ENCODE measurements at regions not wholly inside any gene's neighbourhood (a gene's known extent, or its start where the extent isn't known, plus 50 kb on each side); places are given as distances from the start of the nearest gene placed in this dataset.

GRCh38 chr5:40240111-40240510 lies 439.6 kb upstream of the PTGER4 start:
- peaks cover 2% of the 10 kb centered on the region for H3K9me3 ChIP-seq (ENCODE audit: control insufficient read depth, low read depth, low read length)
- no peaks in the 10 kb centered on the region for H3K27me3 ChIP-seq (ENCODE audit: control insufficient read depth, extremely low read depth, insufficient read depth, low read length)
- H3K9me1 ChIP-seq (ENCODE audit: control insufficient read depth, extremely low read depth, insufficient read depth, low read length) = no peaks in the 10 kb centered on the region
- H2AFZ ChIP-seq (ENCODE audit: control insufficient read depth, low read length) = no peak overlapping the region
- H3K9ac ChIP-seq (ENCODE audit: control insufficient read depth, extremely low read depth, insufficient read depth, low read length) = no peak overlapping the region
- FAIRE-seq (no peak), DNase-seq (ENCODE audit: low read depth, low spot score) (no peak)
- H3K4me2 ChIP-seq (ENCODE audit: control insufficient read depth, extremely low read depth, insufficient read depth, low read depth, low read length) = no peak overlapping the region
- H3K79me2 ChIP-seq (ENCODE audit: control insufficient read depth, insufficient read depth, low read length) = no peaks in the 10 kb centered on the region
- no peaks in the 10 kb centered on the region for H3K4me1 ChIP-seq (ENCODE audit: control insufficient read depth, extremely low read depth, insufficient read depth, low read length)
- no peaks in the 10 kb centered on the region for H3K36me3 ChIP-seq (ENCODE audit: control insufficient read depth in 2 of 2, extremely low read depth in 1 of 2, insufficient read depth in 2 of 2, low read length in 2 of 2)
- H3K4me3 ChIP-seq (ENCODE audit: control insufficient read depth in 2 of 3, extremely low read depth in 1 of 3, insufficient read depth in 2 of 3, low read depth in 1 of 3, low read length in 3 of 3) = no peak overlapping the region
- H3K27ac ChIP-seq (ENCODE audit: control insufficient read depth, insufficient read depth, low read length) = no peak overlapping the region
- no peaks in the 10 kb centered on the region for H4K20me1 ChIP-seq (ENCODE audit: control insufficient read depth, extremely low read depth, insufficient read depth, low read length)
- dilution Hi-C loops (cut with MboI; ENCODE audit: extremely low pct_ligation_motif_present, low sequenced_read_pairs) = no loop called here
- TF ChIP-seq CTCF (optimal IDR thresholded peaks at IDR 0.05 in 1 of 3, IDR thresholded peaks at IDR 0.05 in 1 of 3, conservative IDR thresholded peaks at IDR 0.05 in 1 of 3; ENCODE audit: extremely low read depth in 1 of 3, insufficient read depth in 2 of 3, low read length in 3 of 3) (no peak), EZH2 (IDR thresholded peaks at IDR 0.05; ENCODE audit: low read length) (no peak)

GRCh38 chr5:40238066-40238745 lies 441.5 kb upstream of the PTGER4 start:
- Histone ChIP-seq H2AFZ (ENCODE audit: control insufficient read depth, low read length) (no peak overlapping the region), H3K9ac (ENCODE audit: control insufficient read depth, extremely low read depth, insufficient read depth, low read length) (no peak overlapping the region), H3K4me2 (ENCODE audit: control insufficient read depth, extremely low read depth, insufficient read depth, low read depth, low read length) (no peak overlapping the region), H3K9me1 (ENCODE audit: control insufficient read depth, extremely low read depth, insufficient read depth, low read length) (no peaks in the 10 kb centered on the region), H3K9me3 (ENCODE audit: control insufficient read depth, low read depth, low read length) (peaks cover 2% of the 10 kb centered on the region), H4K20me1 (ENCODE audit: control insufficient read depth, extremely low read depth, insufficient read depth, low read length) (no peaks in the 10 kb centered on the region), H3K36me3 (ENCODE audit: control insufficient read depth in 2 of 2, extremely low read depth in 1 of 2, insufficient read depth in 2 of 2, low read length in 2 of 2) (no peaks in the 10 kb centered on the region), H3K27me3 (ENCODE audit: control insufficient read depth, extremely low read depth, insufficient read depth, low read length) (no peaks in the 10 kb centered on the region), H3K79me2 (ENCODE audit: control insufficient read depth, insufficient read depth, low read length) (no peaks in the 10 kb centered on the region), H3K4me3 (ENCODE audit: control insufficient read depth in 2 of 3, extremely low read depth in 1 of 3, insufficient read depth in 2 of 3, low read depth in 1 of 3, low read length in 3 of 3) (no peak overlapping the region), H3K4me1 (ENCODE audit: control insufficient read depth, extremely low read depth, insufficient read depth, low read length) (no peaks in the 10 kb centered on the region), H3K27ac (ENCODE audit: control insufficient read depth, insufficient read depth, low read length) (no peak overlapping the region)
- TF ChIP-seq EZH2 (IDR thresholded peaks at IDR 0.05; ENCODE audit: low read length) (no peak), CTCF (optimal IDR thresholded peaks at IDR 0.05 in 1 of 3, IDR thresholded peaks at IDR 0.05 in 1 of 3, conservative IDR thresholded peaks at IDR 0.05 in 1 of 3; ENCODE audit: extremely low read depth in 1 of 3, insufficient read depth in 2 of 3, low read length in 3 of 3) (no peak)
- DNase-seq (ENCODE audit: low read depth, low spot score) (no peak), FAIRE-seq (no peak)
- dilution Hi-C loops (cut with MboI; ENCODE audit: extremely low pct_ligation_motif_present, low sequenced_read_pairs) = no loop called here
